CD4-positive, alpha-beta T cell (primary cell): ENCODE measurements at regions not wholly inside any gene's neighbourhood (a gene's known extent, or its start where the extent isn't known, plus 50 kb on each side); places are given as distances from the start of the nearest gene placed in this dataset.

Experiments
- ATAC-seq: fragments of 200-7000 bp; cut with Tn5 transposase; one replicate; pipeline ENCODE4 v1.10.0; 2022; ENCODE audit warnings: mild to moderate bottlenecking; ENCODE audit not compliant: poor library complexity
- CTCF ChIA-PET: fragments of 350-600 bp; sonication (Branson Sonifier 250); formaldehyde crosslinking; loops from one replicate; lab custom pipeline; 2021; ENCODE audit warnings: antibody characterized with exemption, inconsistent platforms; lab: Charles Lee
- POLR2A ChIA-PET: fragments of 350-600 bp; sonication (Branson Sonifier 250); formaldehyde crosslinking; loops from one replicate; lab custom pipeline; 2021; ENCODE audit warnings: antibody characterized with exemption, inconsistent platforms; lab: Charles Lee
- DNase-seq, 14 experiments: peaks; one replicate each; pipeline ENCODE4 v3.0.0-alpha.2; 2013 to 2020; ENCODE audit warnings: mixed read lengths in 2 of 14
- H3K27ac ChIP-seq, 2 donors: one replicate each; pipeline versions ENCODE4 v1.5.1 to v1.7.0; 2013; ENCODE audit warnings: low read length in 2 of 2, low read depth in 1 of 2, mild to moderate bottlenecking in 1 of 2
- H3K27me3 ChIP-seq, 2 experiments: 1 replicate in 1 of 2; 2 replicates in 1 of 2; pipeline versions ENCODE4 v1.6.1 to v1.7.0; 2013; ENCODE audit warnings: low read length in 2 of 2, control low read depth in 1 of 2, mild to moderate bottlenecking in 1 of 2, moderate library complexity in 1 of 2; ENCODE audit not compliant: insufficient read depth in 2 of 2, control insufficient read depth in 1 of 2
- H3K36me3 ChIP-seq: one replicate; pipeline ENCODE4 v1.6.1; 2013; ENCODE audit warnings: low read length, control low read depth; ENCODE audit not compliant: insufficient read depth
- H3K4me1 ChIP-seq: one replicate; pipeline ENCODE4 v1.6.1; 2013; ENCODE audit warnings: low read length, control low read depth; ENCODE audit not compliant: insufficient read depth
- H3K4me3 ChIP-seq: one replicate; pipeline ENCODE4 v1.5.1; 2013; ENCODE audit warnings: mild to moderate bottlenecking, low read length, moderate library complexity
- H3K9me3 ChIP-seq, 2 experiments: 1 replicate in 1 of 2; 2 replicates in 1 of 2; pipeline versions ENCODE4 v1.6.1 to v1.7.0; 2013; ENCODE audit warnings: low read length in 2 of 2, mild to moderate bottlenecking in 2 of 2, control low read depth in 1 of 2, moderate library complexity in 1 of 2; ENCODE audit not compliant: control insufficient read depth in 1 of 2, insufficient read depth in 1 of 2
- H3K27ac Mint-ChIP-seq: one replicate; pipeline ENCODE4 v1.8.0; 2020; ENCODE audit warnings: mixed read lengths
- H3K27me3 Mint-ChIP-seq: one replicate; pipeline ENCODE4 v1.8.0; 2021; ENCODE audit warnings: mixed read lengths
- H3K36me3 Mint-ChIP-seq: one replicate; pipeline ENCODE4 v1.8.0; 2021; ENCODE audit warnings: low read depth, mixed read lengths
- H3K4me1 Mint-ChIP-seq: one replicate; pipeline ENCODE4 v1.8.0; 2021; ENCODE audit warnings: low read depth, mixed read lengths
- H3K4me3 Mint-ChIP-seq: one replicate; pipeline ENCODE4 v1.8.0; 2020; ENCODE audit warnings: mild to moderate bottlenecking, mixed read lengths
- H3K9me3 Mint-ChIP-seq: one replicate; pipeline ENCODE4 v1.8.0; 2020; ENCODE audit warnings: mixed read lengths
- CTCF ChIP-seq: fragments of 200-600 bp; IDR thresholded peaks from one replicate; pipeline ENCODE4 v1.8.0; 2022; ENCODE audit warnings: antibody characterized with exemption, mild to moderate bottlenecking
- intact Hi-C, 2 experiments: fragments of 100-400 bp; cut with DNase I in 1 of 2; cut with micrococcal nuclease in 1 of 2; formaldehyde crosslinking; loops; one replicate each; pipeline versions ENCODE4 v1.15.1 to v1.9.0; 2023 to 2025; cut with DNase I, micrococcal nuclease

DNA sequence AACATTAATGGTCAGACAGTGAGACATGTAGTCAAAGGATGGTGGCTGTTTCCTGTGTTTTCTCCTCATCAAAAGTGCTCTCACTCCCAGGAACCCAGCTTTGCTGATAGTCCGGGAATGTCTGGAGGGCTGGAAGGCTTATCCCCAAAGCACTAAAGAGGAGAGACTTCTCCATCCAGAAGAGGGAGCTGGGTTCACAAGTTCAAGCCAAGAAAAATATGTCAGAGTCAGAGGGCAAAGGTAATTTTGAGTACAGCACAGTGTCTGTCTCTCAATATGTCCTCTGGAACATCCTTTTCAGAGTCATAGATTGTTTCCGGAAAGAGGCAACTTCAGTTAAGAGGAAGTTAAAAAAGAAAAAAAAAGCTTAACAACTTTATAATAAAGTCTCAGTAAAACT lies 281.5 kb upstream of the PHYHIPL start:
- Histone ChIP-seq H3K4me1 (no peaks in the 10 kb centered on the region), H3K9me3 (no peaks in the 10 kb centered on the region), H3K4me3 (no peak overlapping the region), H3K27me3 (no peaks in the 10 kb centered on the region), H3K36me3 (no peaks in the 10 kb centered on the region), H3K27ac (no peak overlapping the region)
- no peak for DNase-seq
- ATAC-seq: no peak
- Mint-ChIP-seq H3K36me3 (no peaks in the 10 kb centered on the region), H3K9me3 (no peaks in the 10 kb centered on the region), H3K4me3 (no peak overlapping the region), H3K27me3 (peaks cover 5% of the 10 kb centered on the region), H3K4me1 (no peaks in the 10 kb centered on the region), H3K27ac (no peak overlapping the region)
- CTCF ChIA-PET: no interaction called here
- POLR2A ChIA-PET: no interaction called here
- intact Hi-C loops: no loop called here
- TF ChIP-seq CTCF: no peak

GRCh38 chr10:58896229-58896628 lies 280.2 kb upstream of the PHYHIPL start:
- Histone ChIP-seq H3K9me3 (no peaks in the 10 kb centered on the region), H3K4me1 (no peaks in the 10 kb centered on the region), H3K27me3 (no peaks in the 10 kb centered on the region), H3K27ac (no peak overlapping the region), H3K36me3 (no peaks in the 10 kb centered on the region), H3K4me3 (no peak overlapping the region)
- CTCF ChIA-PET: no interaction called here
- no peak for DNase-seq
- Mint-ChIP-seq H3K4me1 (no peaks in the 10 kb centered on the region), H3K27ac (no peak overlapping the region), H3K36me3 (no peaks in the 10 kb centered on the region), H3K4me3 (no peak overlapping the region), H3K27me3 (no peaks in the 10 kb centered on the region), H3K9me3 (no peaks in the 10 kb centered on the region)
- intact Hi-C loops: no loop called here
- POLR2A ChIA-PET: no interaction called here
- TF ChIP-seq CTCF: no peak
- ATAC-seq: no peak

DNA sequence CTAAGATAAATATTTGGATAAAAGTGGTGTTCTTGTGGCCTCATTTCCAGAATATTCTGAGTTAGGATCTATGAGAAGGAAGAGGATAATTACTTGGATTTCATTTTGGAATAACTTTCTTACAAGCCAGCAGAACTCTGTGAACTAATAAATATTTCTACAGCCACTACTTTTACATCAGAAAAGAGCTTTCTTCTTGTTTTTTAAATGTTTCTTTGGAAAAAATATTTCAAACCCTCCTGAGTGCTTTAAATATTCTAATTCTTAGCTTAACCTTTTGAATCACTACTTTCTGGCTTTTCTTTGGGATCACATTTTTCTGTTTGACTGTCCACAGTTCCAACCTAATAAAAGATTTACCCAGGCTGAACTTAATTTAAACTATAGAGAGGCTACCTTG lies 279.2 kb upstream of the PHYHIPL start:
- H3K4me1 ChIP-seq: no peaks in the 10 kb centered on the region
- no peak overlapping the region for H3K4me3 Mint-ChIP-seq
- no peaks in the 10 kb centered on the region for H3K36me3 ChIP-seq
- H3K27ac Mint-ChIP-seq: no peak overlapping the region
- intact Hi-C loops: no loop called here
- H3K4me3 ChIP-seq: no peak overlapping the region
- H3K9me3 Mint-ChIP-seq: no peaks in the 10 kb centered on the region
- DNase-seq (no peak), ATAC-seq (no peak)
- H3K9me3 ChIP-seq: no peaks in the 10 kb centered on the region
- no peaks in the 10 kb centered on the region for H3K36me3 Mint-ChIP-seq
- no peaks in the 10 kb centered on the region for H3K4me1 Mint-ChIP-seq
- ChIA-PET POLR2A (no interaction called here), CTCF (no interaction called here)
- no peaks in the 10 kb centered on the region for H3K27me3 Mint-ChIP-seq
- H3K27me3 ChIP-seq: no peaks in the 10 kb centered on the region
- H3K27ac ChIP-seq: no peak overlapping the region
- TF ChIP-seq CTCF: no peak
